ENCODE measurements at regions not wholly inside any gene's neighbourhood (a gene's known extent, or its start where the extent isn't known, plus 50 kb on each side); places are given as distances from the start of the nearest gene placed in this dataset.
"Not testable (repeated sequence)": the region's sequence is repeated elsewhere in the genome, so short reads cannot be mapped to it uniquely, and the experiment has no call there.

- DNase-seq = no peak
Observed at GRCh38 chr10:36840788-36841187, 284.6 kb upstream of the ANKRD30A start.

- no peak for DNase-seq
Observed at GRCh38 chr10:36837416-36837815, 288.0 kb upstream of the ANKRD30A start.

GRCh38 chr10:36819781-36820180, 305.6 kb upstream of the ANKRD30A start:
- no peak for DNase-seq

- no peak for DNase-seq
Observed at GRCh38 chr10:36817898-36818297, 307.5 kb upstream of the ANKRD30A start.

- no peak for DNase-seq
Observed at GRCh38 chr10:36808625-36809362, 316.6 kb upstream of the ANKRD30A start.

GRCh38 chr10:36803229-36803628, 322.2 kb upstream of the ANKRD30A start:
- DNase-seq = no peak

GRCh38 chr10:36802490-36803153, 322.8 kb upstream of the ANKRD30A start:
- no peak for DNase-seq

- DNase-seq = no peak
Observed at GRCh38 chr10:36801660-36802059, 323.7 kb upstream of the ANKRD30A start.

- no peak for DNase-seq
Observed at GRCh38 chr10:36794981-36795380, 330.4 kb upstream of the ANKRD30A start.

- DNase-seq = no peak
Observed at GRCh38 chr10:36789974-36790373, 335.4 kb upstream of the ANKRD30A start.

GRCh38 chr10:36788152-36788551, 337.2 kb upstream of the ANKRD30A start:
- no peak for DNase-seq

- DNase-seq = no peak
Observed at GRCh38 chr10:36783400-36783799, 342.0 kb upstream of the ANKRD30A start.

- DNase-seq = no peak
Observed at GRCh38 chr10:36781570-36781969, 343.8 kb upstream of the ANKRD30A start.

- DNase-seq = no peak
Observed at GRCh38 chr10:36780158-36780557, 345.2 kb upstream of the ANKRD30A start.

- DNase-seq = no peak
Observed at GRCh38 chr10:36779238-36779846, 346.1 kb upstream of the ANKRD30A start.

GRCh38 chr10:36778651-36779050, 346.7 kb upstream of the ANKRD30A start:
- no peak for DNase-seq

- no peak for DNase-seq
Observed at GRCh38 chr10:36773652-36774051, 351.7 kb upstream of the ANKRD30A start.

GRCh38 chr10:36771725-36772124, 353.7 kb upstream of the ANKRD30A start:
- DNase-seq = no peak

GRCh38 chr10:36769741-36770140, 355.7 kb upstream of the ANKRD30A start:
- not testable (repeated sequence) for DNase-seq

- no peak for DNase-seq
Observed at GRCh38 chr10:36766940-36767339, 358.5 kb upstream of the ANKRD30A start.

- no peak for DNase-seq
Observed at GRCh38 chr10:36766415-36766810, 359.0 kb upstream of the ANKRD30A start.

GRCh38 chr10:36765782-36766414, 359.5 kb upstream of the ANKRD30A start:
- DNase-seq = no peak

GRCh38 chr10:36764823-36765222, 360.6 kb upstream of the ANKRD30A start:
- no peak for DNase-seq

GRCh38 chr10:36761121-36761520, 364.3 kb upstream of the ANKRD30A start:
- DNase-seq = no peak
